ENCODE measurements at regions not wholly inside any gene's neighbourhood (a gene's known extent, or its start where the extent isn't known, plus 50 kb on each side); places are given as distances from the start of the nearest gene placed in this dataset.

GRCh38 chr9:22535780-22536179, 89.2 kb downstream of the DMRTA1 start:
- H3K4me3 ChIP-seq (ENCODE audit: low read depth, low read length) = no peak overlapping the region
- TF ChIP-seq, protein P1, sequence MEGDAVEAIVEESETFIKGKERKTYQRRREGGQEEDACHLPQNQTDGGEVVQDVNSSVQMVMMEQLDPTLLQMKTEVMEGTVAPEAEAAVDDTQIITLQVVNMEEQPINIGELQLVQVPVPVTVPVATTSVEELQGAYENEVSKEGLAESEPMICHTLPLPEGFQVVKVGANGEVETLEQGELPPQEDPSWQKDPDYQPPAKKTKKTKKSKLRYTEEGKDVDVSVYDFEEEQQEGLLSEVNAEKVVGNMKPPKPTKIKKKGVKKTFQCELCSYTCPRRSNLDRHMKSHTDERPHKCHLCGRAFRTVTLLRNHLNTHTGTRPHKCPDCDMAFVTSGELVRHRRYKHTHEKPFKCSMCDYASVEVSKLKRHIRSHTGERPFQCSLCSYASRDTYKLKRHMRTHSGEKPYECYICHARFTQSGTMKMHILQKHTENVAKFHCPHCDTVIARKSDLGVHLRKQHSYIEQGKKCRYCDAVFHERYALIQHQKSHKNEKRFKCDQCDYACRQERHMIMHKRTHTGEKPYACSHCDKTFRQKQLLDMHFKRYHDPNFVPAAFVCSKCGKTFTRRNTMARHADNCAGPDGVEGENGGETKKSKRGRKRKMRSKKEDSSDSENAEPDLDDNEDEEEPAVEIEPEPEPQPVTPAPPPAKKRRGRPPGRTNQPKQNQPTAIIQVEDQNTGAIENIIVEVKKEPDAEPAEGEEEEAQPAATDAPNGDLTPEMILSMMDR (conservative IDR thresholded peaks at IDR 0.05; ENCODE audit: low read depth, low read length) = no peak
- DNase-seq (ENCODE audit: low read depth) = no peak

- TF ChIP-seq, protein P1 (conservative IDR thresholded peaks at IDR 0.05; ENCODE audit: low read depth, low read length) = no peak
- no peak for DNase-seq (ENCODE audit: low read depth)
- no peak overlapping the region for H3K4me3 ChIP-seq (ENCODE audit: low read depth, low read length)
Observed at GRCh38 chr9:22537721-22538120, 91.1 kb downstream of the DMRTA1 start.

GRCh38 chr9:22548625-22549024, 102.0 kb downstream of the DMRTA1 start:
- no peak overlapping the region for H3K4me3 ChIP-seq (ENCODE audit: low read depth, low read length)
- TF ChIP-seq, protein P1 (conservative IDR thresholded peaks at IDR 0.05; ENCODE audit: low read depth, low read length) = no peak
- no peak for DNase-seq (ENCODE audit: low read depth)

DNA sequence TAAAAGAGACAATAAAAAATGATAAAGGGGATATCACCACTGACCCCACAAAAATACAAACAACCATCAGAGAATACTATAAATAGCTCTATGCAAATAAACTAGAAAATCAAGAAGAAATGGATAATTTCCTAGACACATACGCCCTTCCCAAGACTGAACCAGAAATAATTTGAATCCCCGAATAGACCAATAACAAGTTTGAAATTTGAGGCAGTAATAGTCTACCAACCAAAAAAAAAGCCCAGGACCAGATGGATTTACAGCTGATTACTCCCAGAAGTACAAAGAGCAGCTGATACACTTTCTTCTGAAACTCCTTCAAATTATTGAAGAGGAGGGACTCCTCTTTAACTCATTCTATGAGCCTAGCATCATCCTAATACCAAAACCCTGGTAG, 128.1 kb downstream of the DMRTA1 start:
- no peak for DNase-seq (ENCODE audit: low read depth)
- TF ChIP-seq, protein P1 (conservative IDR thresholded peaks at IDR 0.05; ENCODE audit: low read depth, low read length) = no peak
- H3K4me3 ChIP-seq (ENCODE audit: low read depth, low read length) = no peak overlapping the region

DNA sequence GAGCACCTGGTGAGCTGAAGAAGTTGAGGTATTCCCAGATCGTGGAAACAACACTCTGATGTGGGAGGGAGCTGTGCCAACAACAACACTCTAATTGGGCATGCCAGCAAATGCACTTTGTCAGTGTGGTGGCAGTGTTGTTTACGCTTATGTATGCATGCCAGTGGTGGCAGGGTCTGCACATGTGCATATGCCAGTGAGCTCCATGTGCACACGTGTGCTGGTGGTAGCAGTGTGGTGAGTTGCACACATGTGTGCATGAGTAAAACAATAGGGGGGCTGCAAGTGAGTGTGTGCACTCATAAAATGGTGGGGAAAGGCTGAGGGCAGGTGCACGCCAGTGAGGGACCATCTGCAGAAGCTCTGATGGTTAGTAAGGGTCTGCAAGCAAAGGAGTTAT, 134.2 kb downstream of the DMRTA1 start:
- no peak for DNase-seq (ENCODE audit: low read depth)
- no peak overlapping the region for H3K4me3 ChIP-seq (ENCODE audit: low read depth, low read length)
- TF ChIP-seq, protein P1 (conservative IDR thresholded peaks at IDR 0.05; ENCODE audit: low read depth, low read length) = no peak

DNA sequence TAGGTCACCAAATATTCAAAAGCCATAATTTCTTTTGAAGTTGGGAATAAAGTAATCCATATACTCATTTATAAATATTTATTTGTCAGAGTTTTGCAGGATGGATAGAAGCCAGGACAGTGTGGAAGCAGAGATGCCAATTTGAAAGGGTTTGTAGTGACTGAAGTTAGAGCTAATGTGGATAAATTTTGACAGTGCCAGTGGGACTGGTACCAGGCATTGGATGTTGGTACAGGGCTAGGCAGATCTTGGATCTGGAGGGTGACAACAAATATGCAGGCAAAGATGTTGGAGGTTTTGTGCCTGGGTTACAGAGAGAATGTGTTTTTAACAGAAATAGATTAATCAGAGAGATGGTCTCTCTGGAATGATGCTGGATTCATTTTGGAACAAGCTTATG, 135.6 kb downstream of the DMRTA1 start:
- TF ChIP-seq, protein P1 (conservative IDR thresholded peaks at IDR 0.05; ENCODE audit: low read depth, low read length) = no peak

DNA sequence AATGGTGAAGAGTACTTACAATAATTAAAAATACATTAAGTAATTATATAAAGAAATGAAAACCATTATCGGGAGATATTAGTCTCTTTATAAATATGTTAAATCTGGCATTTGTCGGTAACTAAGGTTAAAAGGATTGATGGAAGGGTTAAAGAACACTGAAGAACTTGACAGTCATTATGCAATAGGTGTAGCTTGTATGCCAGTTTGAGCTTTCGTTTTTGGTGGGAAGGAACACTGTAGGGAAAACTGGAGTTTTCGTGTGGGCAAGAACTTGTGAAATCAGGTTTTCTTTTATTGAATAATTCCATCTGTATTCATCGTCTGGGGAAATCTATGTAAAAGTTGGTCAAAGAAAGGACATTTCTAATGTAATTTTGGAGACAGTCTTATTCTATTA, 142.3 kb downstream of the DMRTA1 start:
- no peak overlapping the region for H3K4me3 ChIP-seq (ENCODE audit: low read depth, low read length)
- no peak for DNase-seq (ENCODE audit: low read depth)
- TF ChIP-seq, protein P1 (conservative IDR thresholded peaks at IDR 0.05; ENCODE audit: low read depth, low read length) = no peak

More for the DNA sequence above, 135.6 kb downstream of the DMRTA1 start:
- no peak overlapping the region for H3K4me3 ChIP-seq (ENCODE audit: low read depth, low read length)
- DNase-seq (ENCODE audit: low read depth) = no peak
